ENCODE measurements at regions not wholly inside any gene's neighbourhood (a gene's known extent, or its start where the extent isn't known, plus 50 kb on each side); places are given as distances from the start of the nearest gene placed in this dataset.

DNA sequence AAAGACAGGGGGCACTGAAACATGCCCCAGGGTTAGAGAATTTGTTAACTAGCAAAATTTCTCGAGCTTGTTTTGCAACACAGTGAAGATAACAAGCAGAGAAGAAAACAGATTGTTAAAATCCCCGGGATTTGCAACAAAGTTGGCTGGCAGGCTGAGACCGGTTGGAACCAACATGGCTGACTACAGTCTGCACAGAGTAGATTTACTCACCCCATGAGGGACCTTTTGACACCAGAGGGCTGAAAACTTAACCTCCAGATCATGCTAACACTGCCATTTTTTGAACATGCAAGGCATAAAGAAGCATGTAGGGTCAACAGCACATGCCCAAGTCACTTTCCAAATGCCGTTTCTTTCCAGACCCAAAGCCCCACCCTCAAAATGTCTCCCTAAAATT is 95.2 kb upstream of the TMEM26 start:
- in situ Hi-C loops (cut with HindIII; ENCODE audit: low sequenced_read_pairs): no loop called here

DNA sequence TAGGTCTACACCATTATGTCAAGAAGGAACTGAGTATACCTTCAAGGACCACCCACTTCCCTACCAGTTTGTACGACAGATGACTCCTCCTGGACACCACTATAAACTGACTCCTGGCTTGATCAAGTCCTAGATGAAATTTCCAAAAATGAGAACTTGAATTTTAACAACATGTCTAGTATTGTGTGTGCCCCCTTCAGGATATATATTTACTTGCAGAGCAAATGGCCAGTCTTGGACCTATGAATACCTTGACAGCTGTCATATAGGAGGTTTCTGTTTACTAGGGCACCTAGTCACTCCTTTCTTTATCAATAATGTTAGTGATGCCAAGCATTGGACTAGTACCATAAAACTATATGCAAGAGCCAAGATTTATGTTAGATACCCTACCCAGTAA is 94.1 kb upstream of the TMEM26 start:
- in situ Hi-C loops (cut with HindIII; ENCODE audit: low sequenced_read_pairs): no loop called here

DNA sequence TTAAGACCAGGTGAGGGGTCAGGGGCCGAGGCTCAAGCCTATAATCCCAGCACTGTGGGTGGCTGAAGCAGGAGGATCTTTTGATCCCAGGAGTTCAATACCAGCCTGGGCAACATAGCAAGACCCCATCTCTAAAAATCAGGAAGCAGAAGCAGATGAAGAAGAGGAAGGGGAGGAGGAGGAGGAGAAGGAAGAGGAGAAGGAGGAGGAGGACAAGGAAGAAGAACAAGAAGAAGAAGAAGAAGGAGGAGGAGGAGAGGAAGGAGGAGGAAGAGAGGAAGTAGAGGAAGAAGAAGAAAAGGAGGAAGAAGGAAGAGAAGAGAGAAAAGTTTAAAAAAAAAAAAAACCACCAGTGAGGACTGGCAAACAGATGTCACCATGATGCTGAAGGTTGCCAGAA is 92.0 kb upstream of the TMEM26 start:
- in situ Hi-C loops (cut with HindIII; ENCODE audit: low sequenced_read_pairs): no loop called here

DNA sequence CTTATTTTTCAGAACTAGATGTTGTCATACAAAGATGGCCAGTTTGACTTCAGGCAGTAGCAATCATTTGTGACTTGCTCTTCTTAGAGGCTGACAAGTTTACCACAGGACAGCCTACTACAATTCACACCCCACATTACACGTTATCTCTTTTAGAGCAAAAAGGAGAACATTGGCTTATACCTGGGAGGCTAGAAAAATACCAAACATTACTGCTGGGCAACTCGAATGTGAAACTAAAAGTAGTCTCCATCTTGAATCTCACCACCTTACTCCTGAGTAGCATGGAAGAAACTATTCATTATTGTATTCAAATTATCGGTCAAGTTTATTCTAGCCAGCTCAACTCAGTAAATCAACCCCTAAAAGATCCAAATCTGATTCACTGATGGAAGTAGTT is 90.7 kb upstream of the TMEM26 start:
- in situ Hi-C loops (cut with HindIII; ENCODE audit: low sequenced_read_pairs): no loop called here

DNA sequence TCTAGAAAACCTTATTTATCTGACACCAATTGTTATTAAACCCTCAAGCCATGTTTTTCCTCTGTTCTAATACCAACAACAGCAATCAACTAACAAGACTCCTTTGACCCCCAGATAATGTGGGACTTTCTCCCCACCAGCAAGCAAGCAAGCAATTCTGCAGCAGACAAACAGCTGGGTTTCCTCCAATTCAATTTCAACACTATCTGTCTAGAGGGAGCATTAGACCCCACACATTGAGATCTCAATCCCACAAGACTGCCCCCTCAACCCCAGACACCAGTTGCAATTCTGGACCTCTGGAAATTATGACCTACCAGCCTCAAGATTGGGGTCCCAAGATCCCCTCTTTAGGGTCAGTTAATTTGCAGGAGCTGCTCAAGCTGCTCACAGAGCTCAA is 89.4 kb upstream of the TMEM26 start:
- in situ Hi-C loops (cut with HindIII; ENCODE audit: low sequenced_read_pairs): no loop called here

DNA sequence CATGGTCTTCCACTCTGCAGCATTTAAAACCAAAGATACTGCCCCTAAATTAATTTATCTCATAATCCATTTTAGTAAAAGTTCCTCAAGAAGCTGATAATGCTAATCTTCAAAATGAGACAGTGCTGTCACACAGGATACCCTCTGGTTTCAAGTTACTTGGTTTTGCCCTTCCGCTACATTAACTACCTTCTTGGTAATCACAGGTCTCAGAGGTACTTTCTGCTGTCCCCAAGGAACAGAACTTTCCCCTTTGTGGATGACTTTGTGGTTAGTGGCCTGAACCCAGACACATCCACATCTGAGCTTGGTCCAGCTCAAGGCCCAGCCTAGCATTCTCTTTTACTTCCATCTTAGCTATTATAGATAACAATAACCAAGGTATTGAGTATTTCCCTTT is 88.8 kb upstream of the TMEM26 start:
- in situ Hi-C loops (cut with HindIII; ENCODE audit: low sequenced_read_pairs): no loop called here

DNA sequence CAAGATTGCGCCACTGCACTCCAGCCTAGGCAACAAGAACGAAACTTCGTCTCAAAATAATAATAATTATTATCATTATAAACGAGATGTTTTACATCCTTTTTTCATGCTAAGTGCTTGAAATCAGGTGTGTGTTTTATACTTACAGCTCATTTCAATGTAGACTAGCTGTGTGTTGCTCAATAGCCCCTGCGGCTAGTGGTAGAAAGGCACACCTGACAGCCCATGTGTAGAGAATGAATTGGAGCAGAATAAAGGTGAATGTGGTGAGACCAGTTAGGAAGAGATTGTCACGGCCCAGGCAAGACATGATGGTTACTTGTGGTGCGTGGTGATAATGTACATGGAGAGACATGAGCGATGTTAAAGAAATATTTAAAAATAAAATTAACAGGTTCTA is 86.7 kb upstream of the TMEM26 start:
- in situ Hi-C loops (cut with HindIII; ENCODE audit: low sequenced_read_pairs): no loop called here

DNA sequence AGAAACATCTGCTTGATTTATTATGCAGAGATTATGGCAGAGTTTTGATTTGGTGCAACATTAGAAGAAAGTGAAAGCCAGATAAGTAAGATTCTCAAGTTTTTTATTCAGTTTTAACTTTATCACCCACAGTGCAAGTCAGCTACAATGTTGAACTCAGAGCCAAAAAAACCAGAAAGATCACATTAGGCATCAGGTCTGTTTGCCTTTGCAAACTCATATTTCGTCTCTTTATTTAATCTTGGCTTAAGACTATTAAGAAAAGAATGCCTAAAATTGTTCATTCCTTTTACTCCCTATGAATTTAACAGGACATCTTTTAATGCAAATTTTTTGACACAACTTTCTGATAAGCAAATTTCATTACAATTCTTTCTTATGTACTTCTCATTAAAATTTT is 76.0 kb upstream of the TMEM26 start:
- in situ Hi-C loops (cut with HindIII; ENCODE audit: low sequenced_read_pairs): no loop called here

DNA sequence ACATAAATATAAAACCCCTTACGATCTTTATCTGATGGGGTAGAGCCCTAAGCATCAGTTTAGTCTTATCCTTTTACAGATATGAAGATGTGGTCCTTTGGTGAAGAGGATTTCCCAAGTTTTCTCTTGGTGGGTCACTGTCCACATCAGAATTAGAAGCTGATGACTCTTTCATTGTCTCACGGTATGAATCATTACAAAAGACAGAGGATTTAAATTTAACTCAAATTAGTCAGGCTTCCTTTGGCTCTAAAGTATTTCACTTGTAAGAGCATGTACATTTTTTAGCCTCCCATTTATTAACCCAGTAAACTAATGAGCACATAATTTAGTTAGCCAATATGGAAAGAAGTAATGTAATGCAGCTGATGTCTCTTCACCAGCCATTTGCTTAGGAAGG is 49.9 kb upstream of the TMEM26 start:
- in situ Hi-C loops (cut with HindIII; ENCODE audit: low sequenced_read_pairs): loop anchor here (5.0 kb wide), 1 partner anchor 36 kb away; no protein-coding TSS in a partner anchor

Data from endothelial cell of hepatic sinusoid (primary cell).